CD1c-positive myeloid dendritic cell (primary cell): ENCODE measurements at regions not wholly inside any gene's neighbourhood (a gene's known extent, or its start where the extent isn't known, plus 50 kb on each side); places are given as distances from the start of the nearest gene placed in this dataset.
"Not testable (repeated sequence)": the region's sequence is repeated elsewhere in the genome, so short reads cannot be mapped to it uniquely, and the experiment has no call there.

Experiments used
- DNase-seq: peaks from one replicate; pipeline ENCODE4 v3.0.0-alpha.2; 2016; ENCODE audit errors: extremely low spot score

GRCh38 chr4:170803492-170803891 is 713.7 kb upstream of the AADAT start:
- no peak for DNase-seq

GRCh38 chr4:170801771-170802170 is 712.0 kb upstream of the AADAT start:
- DNase-seq, result no peak

GRCh38 chr4:170794525-170794924 is 704.8 kb upstream of the AADAT start:
- no peak for DNase-seq

GRCh38 chr4:170788540-170789051 is 698.8 kb upstream of the AADAT start:
- DNase-seq, result not testable (repeated sequence)

GRCh38 chr4:170777663-170778062 is 687.9 kb upstream of the AADAT start:
- no peak for DNase-seq

- no peak for DNase-seq
Measured at GRCh38 chr4:170776983-170777382, 687.2 kb upstream of the AADAT start.

- no peak for DNase-seq
Measured at GRCh38 chr4:170775851-170776250, 686.1 kb upstream of the AADAT start.

GRCh38 chr4:170773709-170774273 is 684.0 kb upstream of the AADAT start:
- no peak for DNase-seq

GRCh38 chr4:170772429-170772828 is 682.7 kb upstream of the AADAT start:
- DNase-seq, result no peak

GRCh38 chr4:170770664-170771063 is 680.9 kb upstream of the AADAT start:
- DNase-seq, result no peak

- no peak for DNase-seq
Measured at GRCh38 chr4:170769862-170770261, 680.1 kb upstream of the AADAT start.

GRCh38 chr4:170758988-170759387 is 669.2 kb upstream of the AADAT start:
- DNase-seq, result no peak

GRCh38 chr4:170750519-170750918 is 660.8 kb upstream of the AADAT start:
- no peak for DNase-seq

- no peak for DNase-seq
Measured at GRCh38 chr4:170748975-170749374, 659.2 kb upstream of the AADAT start.

- no peak for DNase-seq
Measured at GRCh38 chr4:170743633-170744032, 653.9 kb upstream of the AADAT start.

GRCh38 chr4:170741856-170742255 is 652.1 kb upstream of the AADAT start:
- DNase-seq, result no peak

- DNase-seq, result no peak
Measured at GRCh38 chr4:170736710-170737109, 647.0 kb upstream of the AADAT start.

GRCh38 chr4:170729897-170730296 is 640.1 kb upstream of the AADAT start:
- no peak for DNase-seq

- no peak for DNase-seq
Measured at GRCh38 chr4:170729236-170729635, 639.5 kb upstream of the AADAT start.

- no peak for DNase-seq
Measured at GRCh38 chr4:170724191-170724590, 634.4 kb upstream of the AADAT start.

- DNase-seq, result no peak
Measured at GRCh38 chr4:170723171-170723570, 633.4 kb upstream of the AADAT start.

GRCh38 chr4:170721812-170722373 is 632.1 kb upstream of the AADAT start:
- DNase-seq, result no peak

GRCh38 chr4:170716868-170717267 is 627.1 kb upstream of the AADAT start:
- DNase-seq, result no peak

GRCh38 chr4:170705907-170706306 is 616.2 kb upstream of the AADAT start:
- no peak for DNase-seq
